Liver (tissue), 3 donors: ENCODE measurements at regions not wholly inside any gene's neighbourhood (a gene's known extent, or its start where the extent isn't known, plus 50 kb on each side); places are given as distances from the start of the nearest gene placed in this dataset.

ENCODE experiments used
- GABPA ChIP-seq, 2 donors: IDR thresholded peaks in 1 of 2; conservative IDR thresholded peaks in 1 of 2; 2 replicates each; pipeline ENCODE4 v1.6.1; 2016; ENCODE audit warnings: antibody characterized with exemption in 2 of 2, mild to moderate bottlenecking in 1 of 2, moderate library complexity in 1 of 2
- JUND ChIP-seq, 2 donors: IDR thresholded peaks; 2 replicates each; pipeline ENCODE4 v1.6.1; 2016; ENCODE audit warnings: antibody characterized with exemption in 2 of 2
- NR2F2 ChIP-seq: IDR thresholded peaks from 2 replicates; pipeline ENCODE4 v1.6.1; 2016; ENCODE audit warnings: antibody characterized with exemption
- RXRA ChIP-seq, 2 donors: IDR thresholded peaks; 2 replicates each; pipeline ENCODE4 v1.6.1; 2017 to 2018; ENCODE audit warnings: antibody characterized with exemption in 2 of 2, mild to moderate bottlenecking in 1 of 2
- SP1 ChIP-seq: IDR thresholded peaks from 2 replicates; pipeline ENCODE4 v1.6.1; 2018; ENCODE audit warnings: antibody characterized with exemption, mild to moderate bottlenecking
- TAF1 ChIP-seq: conservative IDR thresholded peaks from 2 replicates; pipeline ENCODE4 v1.6.1; 2016; ENCODE audit warnings: antibody characterized with exemption, mild to moderate bottlenecking
- YY1 ChIP-seq: IDR thresholded peaks from 2 replicates; pipeline ENCODE4 v1.6.1; 2016; ENCODE audit warnings: antibody characterized with exemption, mild to moderate bottlenecking
- TF ChIP-seq, protein P1 (sequence below): fragments of 150-350 bp; IDR thresholded peaks from 2 replicates; pipeline ENCODE4 v1.5.1; 2017; ENCODE audit warnings: improper control_type of control experiment, low read depth, low read length; ENCODE audit not compliant: missing input control
- TF ChIP-seq, protein P2 (sequence below): IDR thresholded peaks from 2 replicates; pipeline ENCODE4 v1.6.1; 2016; ENCODE audit warnings: antibody characterized with exemption
- TF ChIP-seq, protein P3 (sequence below): IDR thresholded peaks from 2 replicates; pipeline ENCODE4 v1.6.1; 2016; ENCODE audit warnings: antibody characterized with exemption
- TF ChIP-seq, protein P4 (sequence below): IDR thresholded peaks from 2 replicates; pipeline ENCODE4 v1.6.1; 2016; ENCODE audit warnings: antibody characterized with exemption
- donor health status: healthy.
- donor health status: healthy.

DNA sequence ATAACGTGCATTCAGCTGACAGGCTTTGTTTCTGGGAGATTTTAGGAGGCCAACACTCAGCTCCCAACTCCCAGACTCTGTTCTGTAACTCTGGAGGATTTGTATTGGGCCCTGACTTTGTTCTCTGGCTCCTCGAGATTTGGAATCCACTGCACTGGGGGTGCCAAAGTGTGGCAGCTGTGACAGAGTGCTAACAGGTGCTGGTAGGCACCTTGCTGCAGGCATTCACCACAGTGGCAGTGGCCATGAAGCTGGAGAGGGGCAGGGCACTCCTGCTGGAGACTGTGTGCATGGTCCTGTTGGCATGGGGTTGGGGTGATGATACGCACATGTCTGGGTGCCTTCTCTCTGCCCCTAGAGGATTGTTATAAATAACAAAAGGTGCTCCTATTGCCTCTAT, 1094.9 kb upstream of the SLIT2 start:
- TF ChIP-seq YY1 = no peak
- no peak for TF ChIP-seq TAF1
- no peak for TF ChIP-seq SP1
- TF ChIP-seq, protein P1, sequence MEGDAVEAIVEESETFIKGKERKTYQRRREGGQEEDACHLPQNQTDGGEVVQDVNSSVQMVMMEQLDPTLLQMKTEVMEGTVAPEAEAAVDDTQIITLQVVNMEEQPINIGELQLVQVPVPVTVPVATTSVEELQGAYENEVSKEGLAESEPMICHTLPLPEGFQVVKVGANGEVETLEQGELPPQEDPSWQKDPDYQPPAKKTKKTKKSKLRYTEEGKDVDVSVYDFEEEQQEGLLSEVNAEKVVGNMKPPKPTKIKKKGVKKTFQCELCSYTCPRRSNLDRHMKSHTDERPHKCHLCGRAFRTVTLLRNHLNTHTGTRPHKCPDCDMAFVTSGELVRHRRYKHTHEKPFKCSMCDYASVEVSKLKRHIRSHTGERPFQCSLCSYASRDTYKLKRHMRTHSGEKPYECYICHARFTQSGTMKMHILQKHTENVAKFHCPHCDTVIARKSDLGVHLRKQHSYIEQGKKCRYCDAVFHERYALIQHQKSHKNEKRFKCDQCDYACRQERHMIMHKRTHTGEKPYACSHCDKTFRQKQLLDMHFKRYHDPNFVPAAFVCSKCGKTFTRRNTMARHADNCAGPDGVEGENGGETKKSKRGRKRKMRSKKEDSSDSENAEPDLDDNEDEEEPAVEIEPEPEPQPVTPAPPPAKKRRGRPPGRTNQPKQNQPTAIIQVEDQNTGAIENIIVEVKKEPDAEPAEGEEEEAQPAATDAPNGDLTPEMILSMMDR = no peak
- no peak for TF ChIP-seq JUND (IDR thresholded peaks at IDR 0.05)
- TF ChIP-seq, protein P2, sequence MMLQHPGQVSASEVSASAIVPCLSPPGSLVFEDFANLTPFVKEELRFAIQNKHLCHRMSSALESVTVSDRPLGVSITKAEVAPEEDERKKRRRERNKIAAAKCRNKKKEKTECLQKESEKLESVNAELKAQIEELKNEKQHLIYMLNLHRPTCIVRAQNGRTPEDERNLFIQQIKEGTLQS = no peak
- TF ChIP-seq GABPA (IDR thresholded peaks at IDR 0.05 in 1 of 2, conservative IDR thresholded peaks at IDR 0.05 in 1 of 2) = no peak
- TF ChIP-seq, protein P3, sequence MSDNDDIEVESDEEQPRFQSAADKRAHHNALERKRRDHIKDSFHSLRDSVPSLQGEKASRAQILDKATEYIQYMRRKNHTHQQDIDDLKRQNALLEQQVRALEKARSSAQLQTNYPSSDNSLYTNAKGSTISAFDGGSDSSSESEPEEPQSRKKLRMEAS = no peak
- no peak for TF ChIP-seq RXRA (IDR thresholded peaks at IDR 0.05)
- TF ChIP-seq NR2F2 = no peak
- TF ChIP-seq, protein P4, sequence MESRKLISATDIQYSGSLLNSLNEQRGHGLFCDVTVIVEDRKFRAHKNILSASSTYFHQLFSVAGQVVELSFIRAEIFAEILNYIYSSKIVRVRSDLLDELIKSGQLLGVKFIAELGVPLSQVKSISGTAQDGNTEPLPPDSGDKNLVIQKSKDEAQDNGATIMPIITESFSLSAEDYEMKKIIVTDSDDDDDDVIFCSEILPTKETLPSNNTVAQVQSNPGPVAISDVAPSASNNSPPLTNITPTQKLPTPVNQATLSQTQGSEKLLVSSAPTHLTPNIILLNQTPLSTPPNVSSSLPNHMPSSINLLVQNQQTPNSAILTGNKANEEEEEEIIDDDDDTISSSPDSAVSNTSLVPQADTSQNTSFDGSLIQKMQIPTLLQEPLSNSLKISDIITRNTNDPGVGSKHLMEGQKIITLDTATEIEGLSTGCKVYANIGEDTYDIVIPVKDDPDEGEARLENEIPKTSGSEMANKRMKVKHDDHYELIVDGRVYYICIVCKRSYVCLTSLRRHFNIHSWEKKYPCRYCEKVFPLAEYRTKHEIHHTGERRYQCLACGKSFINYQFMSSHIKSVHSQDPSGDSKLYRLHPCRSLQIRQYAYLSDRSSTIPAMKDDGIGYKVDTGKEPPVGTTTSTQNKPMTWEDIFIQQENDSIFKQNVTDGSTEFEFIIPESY = no peak
